PFSK-1 (cell line): ENCODE measurements at regions not wholly inside any gene's neighbourhood (a gene's known extent, or its start where the extent isn't known, plus 50 kb on each side); places are given as distances from the start of the nearest gene placed in this dataset.

Experiments used
- FOXP2 ChIP-seq: optimal IDR thresholded peaks from 2 replicates; pipeline ENCODE3; 2011; ENCODE audit warnings: borderline replicate concordance, control low read depth, inconsistent platforms; ENCODE audit not compliant: insufficient read depth; ENCODE audit errors: extremely low read length, extremely low read depth
- POLR2AphosphoS5 ChIP-seq: IDR thresholded peaks from 2 replicates; pipeline ENCODE4 v1.6.1; 2012; ENCODE audit warnings: low read depth, mild to moderate bottlenecking, control low read depth, low read length, moderate library complexity
- REST ChIP-seq, 2 experiments: IDR thresholded peaks; 2 replicates each; pipeline versions ENCODE4 v1.6.1 to v1.8.0; 2011 to 2012; ENCODE audit warnings: low read depth in 2 of 2, low read length in 2 of 2, control low read depth in 1 of 2, inconsistent platforms in 1 of 2, mild to moderate bottlenecking in 1 of 2, moderate library complexity in 1 of 2; ENCODE audit not compliant: insufficient read depth in 1 of 2
- SIN3A ChIP-seq: IDR thresholded peaks from 2 replicates; pipeline ENCODE4 v1.6.1; 2012; ENCODE audit warnings: mild to moderate bottlenecking, low read length, moderate library complexity, borderline replicate concordance; ENCODE audit not compliant: insufficient read depth
- TAF1 ChIP-seq: IDR thresholded peaks from 2 replicates; pipeline ENCODE4 v1.6.1; 2012; ENCODE audit warnings: low read length, control low read depth, borderline replicate concordance; ENCODE audit not compliant: insufficient read depth

GRCh38 chr1:55894521-55894920 is 679.4 kb upstream of the USP24 start:
- TF ChIP-seq SIN3A (no peak), REST (IDR thresholded peaks at IDR 0.05; ENCODE audit: insufficient read depth in 1 of 2, low read depth in 2 of 2, low read length in 2 of 2) (no peak), FOXP2 (no peak), POLR2AphosphoS5 (no peak), TAF1 (no peak)

GRCh38 chr1:55893155-55893554 is 678.0 kb upstream of the USP24 start:
- TF ChIP-seq POLR2AphosphoS5 = no peak
- no peak for TF ChIP-seq SIN3A
- TF ChIP-seq TAF1 = no peak
- TF ChIP-seq REST (IDR thresholded peaks at IDR 0.05; ENCODE audit: insufficient read depth in 1 of 2, low read depth in 2 of 2, low read length in 2 of 2) = no peak

DNA sequence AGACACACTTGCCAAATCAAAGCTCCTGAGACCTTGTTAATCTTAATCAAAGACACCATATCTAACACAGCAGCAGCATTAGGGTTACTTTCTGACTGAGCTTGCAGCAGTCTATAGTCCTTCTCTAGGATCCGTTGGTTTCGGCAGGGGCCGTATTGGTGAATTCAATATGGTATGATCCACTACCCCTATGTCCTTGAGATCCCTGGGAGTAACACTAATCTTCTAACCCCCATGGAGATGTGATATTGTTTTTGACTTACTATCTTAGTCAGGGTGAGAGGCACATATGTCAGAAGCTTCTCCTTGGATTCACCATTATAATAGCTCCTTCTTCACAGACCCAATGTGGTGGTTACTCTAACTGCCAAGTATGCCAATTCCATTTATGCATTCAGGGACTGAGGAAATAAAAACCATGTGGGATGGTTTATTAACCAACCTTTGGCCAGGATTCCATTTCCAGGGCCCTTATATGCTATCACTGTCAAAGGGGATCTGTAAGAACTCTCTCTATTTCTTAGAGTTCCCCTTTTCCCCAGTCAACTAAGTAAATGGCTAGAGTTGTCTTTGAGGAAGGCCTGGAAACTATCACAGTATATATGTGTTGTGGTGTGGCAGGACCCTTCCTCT is 673.6 kb upstream of the USP24 start:
- no peak for TF ChIP-seq SIN3A
- no peak for TF ChIP-seq TAF1
- no peak for TF ChIP-seq POLR2AphosphoS5
- no peak for TF ChIP-seq REST (IDR thresholded peaks at IDR 0.05; ENCODE audit: insufficient read depth in 1 of 2, low read depth in 2 of 2, low read length in 2 of 2)
- TF ChIP-seq FOXP2 = no peak

DNA sequence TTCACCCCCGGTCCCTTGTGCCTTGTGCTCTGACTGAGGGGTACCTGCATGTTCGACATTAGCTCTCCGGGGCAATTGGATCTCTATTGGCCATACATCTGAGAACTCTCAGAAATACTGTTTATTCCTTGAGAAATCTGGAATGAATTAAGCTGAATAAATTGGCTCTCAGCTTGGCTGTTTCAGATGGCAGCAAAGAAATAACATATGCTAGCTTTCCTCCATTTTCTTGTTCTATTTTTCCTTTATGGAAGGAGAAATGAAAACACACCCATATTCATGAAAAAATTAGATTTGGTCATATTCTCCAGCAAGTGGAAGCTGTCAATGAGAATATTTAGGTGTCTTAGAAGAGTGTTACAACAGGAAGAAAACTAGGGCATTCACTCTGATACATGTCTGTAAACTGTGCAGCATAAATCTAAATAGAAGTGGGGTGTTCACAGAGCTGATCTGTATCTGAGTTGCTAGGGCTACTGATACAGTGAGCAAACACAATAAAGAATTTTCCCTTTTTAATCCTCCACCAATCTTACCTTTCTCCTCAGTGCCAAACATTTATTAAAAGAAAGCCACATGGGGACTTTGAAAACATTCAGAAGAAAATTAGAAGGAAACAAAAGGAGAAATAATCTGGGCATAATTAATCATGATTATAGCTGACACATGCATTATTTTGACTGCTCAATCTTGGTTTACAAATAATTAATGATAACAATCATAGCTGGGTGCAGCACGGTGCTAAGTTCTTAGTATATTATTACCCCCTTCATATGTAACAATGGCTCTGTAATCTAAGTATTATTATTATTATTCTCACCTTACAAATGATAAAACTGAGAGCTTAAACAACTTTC is 671.9 kb upstream of the USP24 start:
- TF ChIP-seq FOXP2 (no peak), REST (IDR thresholded peaks at IDR 0.05; ENCODE audit: insufficient read depth in 1 of 2, low read depth in 2 of 2, low read length in 2 of 2) (no peak), TAF1 (no peak), SIN3A (no peak), POLR2AphosphoS5 (no peak)
